Sciatic nerve (tissue), 2 donors: ENCODE measurements at regions not wholly inside any gene's neighbourhood (a gene's known extent, or its start where the extent isn't known, plus 50 kb on each side); places are given as distances from the start of the nearest gene placed in this dataset.

Experiments used
- ATAC-seq: fragments of 200-7000 bp; cut with Tn5 transposase; one replicate; pipeline ENCODE4 v1.9.1; 2020; ENCODE audit warnings: mild to moderate bottlenecking, moderate library complexity
- DNase-seq: peaks from one replicate; pipeline ENCODE4 v3.0.0-alpha.2; 2020; ENCODE audit warnings: low spot score
- intact Hi-C: fragments of 100-400 bp; cut with DNase I; formaldehyde crosslinking; loops from one replicate; pipeline ENCODE4 v1.14.2; 2022
- donor health status: DM: no; HTN: no; CAD: no.
- donor health status: DM: no; HTN: no; CAD: no.

DNA sequence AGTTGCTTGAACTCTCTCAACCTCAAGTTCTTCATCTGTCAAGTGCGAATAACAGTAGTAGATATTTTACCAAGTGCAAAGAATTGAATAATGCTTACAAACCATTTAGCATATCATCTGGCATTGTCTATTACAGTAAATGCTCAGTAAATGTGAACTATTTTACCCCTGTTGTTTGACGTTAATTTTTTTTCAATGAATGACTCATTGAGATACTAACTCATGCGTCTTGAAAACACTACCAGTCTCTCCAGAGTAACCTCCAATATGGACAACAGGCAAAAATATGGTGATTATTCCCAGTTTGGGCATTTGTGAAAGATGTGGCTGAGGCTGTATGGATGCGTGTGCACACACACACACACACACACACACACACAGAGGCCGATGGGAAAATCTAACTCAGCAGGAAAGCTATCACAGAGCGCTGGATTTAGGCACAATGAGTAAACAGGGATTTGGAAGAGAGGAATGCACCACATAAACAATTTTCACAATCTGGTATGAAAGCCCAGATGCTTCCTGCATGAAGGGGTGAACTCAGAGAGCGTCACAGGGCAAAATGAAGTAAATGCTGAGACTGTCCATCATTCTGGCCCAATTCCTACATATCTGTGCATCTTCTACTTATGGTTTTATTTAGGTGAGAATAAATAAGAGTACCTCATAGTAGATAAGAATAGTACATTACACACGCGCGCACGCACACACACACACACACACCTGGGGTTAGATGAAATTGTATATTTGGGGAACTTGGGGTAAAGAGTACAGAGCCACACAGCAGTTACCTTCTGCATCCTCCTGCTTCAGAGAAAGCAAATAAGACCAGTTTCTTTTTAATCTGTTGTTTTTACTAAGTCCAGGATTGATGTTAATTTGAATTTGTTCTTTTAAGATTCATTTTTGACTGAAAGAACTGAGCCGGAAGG, 128.7 kb downstream of the PALM2AKAP2 start:
- ATAC-seq (no peak), DNase-seq (no peak)
- intact Hi-C loops: no loop called here

DNA sequence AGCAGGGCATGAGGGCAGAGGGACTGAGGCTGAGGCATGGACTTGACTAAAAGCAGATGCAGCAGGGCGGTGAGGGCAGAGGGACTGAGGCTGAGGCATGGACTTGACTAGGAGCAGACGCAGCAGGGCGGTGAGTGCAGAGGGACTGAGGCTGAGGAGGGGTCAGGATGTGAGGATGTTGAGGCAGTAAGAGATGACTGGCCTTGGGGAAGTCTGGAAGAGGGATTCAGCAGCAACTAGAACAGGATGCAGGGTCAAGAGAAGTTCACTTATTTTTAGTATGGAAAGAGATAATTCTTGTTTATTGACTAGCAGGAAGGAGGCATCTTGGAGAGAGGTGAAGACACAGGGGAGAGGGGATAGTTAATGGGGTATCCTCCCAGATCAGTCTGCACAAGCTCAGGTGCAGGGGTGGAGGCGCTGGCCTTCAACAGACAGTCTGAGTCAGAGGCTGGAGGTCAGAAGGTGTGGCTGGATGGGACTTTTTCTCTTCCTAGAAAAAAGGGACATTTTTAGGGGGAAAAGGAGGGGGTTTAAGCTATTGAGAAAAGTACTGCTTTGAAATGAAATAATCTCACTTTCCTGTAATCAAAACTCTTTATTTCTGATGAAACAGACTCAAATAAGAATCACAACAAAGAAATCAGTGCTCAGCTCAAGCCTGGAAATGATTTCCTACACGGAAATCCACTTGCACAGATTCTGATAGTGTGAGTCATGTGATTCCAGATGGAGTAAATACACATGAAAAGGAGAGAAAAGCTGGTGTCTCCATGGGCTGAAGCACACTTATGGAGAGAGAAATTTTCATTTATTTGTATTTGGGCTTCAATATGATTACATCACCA, 130.9 kb downstream of the PALM2AKAP2 start:
- DNase-seq (no peak), ATAC-seq (peak; percentile 45)
- intact Hi-C loops: loop anchor here (5.0 kb wide), 1 partner anchor 251 kb away; no protein-coding TSS in a partner anchor

DNA sequence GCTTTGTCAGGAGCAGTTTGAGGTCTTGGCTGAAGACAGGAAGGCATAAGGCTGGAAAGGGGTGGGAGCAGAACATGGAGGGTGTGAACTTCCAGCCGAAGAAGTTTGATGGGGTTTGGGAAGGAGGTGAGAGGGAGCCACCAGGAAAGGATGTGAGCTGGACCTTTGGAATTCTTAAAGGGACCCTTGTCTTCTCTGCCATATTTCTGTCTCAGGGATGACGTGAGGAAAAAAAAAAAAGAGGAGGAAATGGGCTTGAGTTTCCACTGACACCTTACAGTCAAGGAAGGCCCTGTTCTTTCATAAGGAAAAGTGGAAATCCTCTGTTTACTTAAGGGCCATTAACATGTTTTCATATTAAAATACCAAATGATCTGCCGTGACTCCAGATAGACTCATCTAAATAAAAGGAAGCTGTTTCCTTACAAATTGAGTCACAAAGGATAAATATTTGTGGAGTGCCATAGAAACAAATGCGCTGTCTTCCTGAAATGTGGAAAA, 132.1 kb downstream of the PALM2AKAP2 start:
- intact Hi-C loops: loop anchor here (5.0 kb wide), 1 partner anchor 250 kb away; no protein-coding TSS in a partner anchor
- DNase-seq: no peak
- no peak for ATAC-seq

DNA sequence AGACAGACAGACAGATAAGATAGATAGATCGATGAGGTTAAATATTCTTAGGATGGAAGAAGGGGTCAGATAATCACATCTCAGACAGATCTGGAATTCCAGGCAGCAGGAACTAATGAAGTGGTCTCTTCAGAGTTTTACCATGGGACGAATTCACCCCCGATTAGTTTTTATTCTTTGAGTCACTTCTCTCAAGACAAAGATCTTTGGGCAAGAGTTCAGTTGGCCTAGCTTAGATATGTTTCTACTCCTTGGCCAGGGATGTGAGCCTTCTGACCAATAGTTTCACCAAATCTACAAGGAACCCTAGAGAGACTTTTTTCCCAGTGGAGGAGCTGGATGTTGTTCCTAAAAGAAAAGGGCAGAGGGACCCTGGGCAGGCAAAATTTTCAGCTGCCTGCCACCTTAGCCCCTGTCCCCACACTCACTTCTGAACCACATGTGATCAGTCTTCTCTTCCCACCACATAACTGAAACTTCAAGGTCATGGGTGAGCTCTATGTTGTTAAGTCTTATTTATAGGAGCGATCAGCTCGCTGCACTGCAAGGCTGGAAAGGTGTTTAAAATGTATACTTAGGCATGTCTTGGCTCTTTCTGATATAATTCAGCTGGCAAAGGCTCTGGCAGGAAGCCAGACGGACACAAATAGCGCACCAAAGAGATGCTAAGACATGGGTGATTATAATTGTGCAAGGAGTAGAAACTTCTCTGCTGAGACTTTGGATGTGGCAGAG, 132.9 kb downstream of the PALM2AKAP2 start:
- ATAC-seq (no peak), DNase-seq (no peak)
- intact Hi-C loops: loop anchor here (5.0 kb wide), 1 partner anchor 249 kb away; no protein-coding TSS in a partner anchor

DNA sequence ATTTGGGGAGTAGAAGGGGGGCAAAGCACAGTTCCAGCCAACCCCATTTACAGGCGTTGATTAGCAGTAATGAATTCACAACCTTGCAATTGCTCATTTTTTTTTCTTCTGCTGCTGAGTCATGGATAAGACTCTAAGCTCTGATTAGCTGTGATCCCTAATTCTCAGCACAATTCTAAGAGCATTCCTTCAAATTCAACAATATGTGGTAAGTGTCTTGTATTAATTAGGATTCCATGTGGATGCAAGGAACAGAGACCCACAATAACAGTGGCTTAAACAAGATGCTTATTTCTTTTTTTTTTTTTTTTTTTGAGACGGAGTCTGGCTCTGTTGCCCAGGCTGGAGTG, 133.4 kb downstream of the PALM2AKAP2 start:
- ATAC-seq (no peak), DNase-seq (no peak)
- intact Hi-C loops: loop anchor here (5.0 kb wide), 1 partner anchor 249 kb away; no protein-coding TSS in a partner anchor

DNA sequence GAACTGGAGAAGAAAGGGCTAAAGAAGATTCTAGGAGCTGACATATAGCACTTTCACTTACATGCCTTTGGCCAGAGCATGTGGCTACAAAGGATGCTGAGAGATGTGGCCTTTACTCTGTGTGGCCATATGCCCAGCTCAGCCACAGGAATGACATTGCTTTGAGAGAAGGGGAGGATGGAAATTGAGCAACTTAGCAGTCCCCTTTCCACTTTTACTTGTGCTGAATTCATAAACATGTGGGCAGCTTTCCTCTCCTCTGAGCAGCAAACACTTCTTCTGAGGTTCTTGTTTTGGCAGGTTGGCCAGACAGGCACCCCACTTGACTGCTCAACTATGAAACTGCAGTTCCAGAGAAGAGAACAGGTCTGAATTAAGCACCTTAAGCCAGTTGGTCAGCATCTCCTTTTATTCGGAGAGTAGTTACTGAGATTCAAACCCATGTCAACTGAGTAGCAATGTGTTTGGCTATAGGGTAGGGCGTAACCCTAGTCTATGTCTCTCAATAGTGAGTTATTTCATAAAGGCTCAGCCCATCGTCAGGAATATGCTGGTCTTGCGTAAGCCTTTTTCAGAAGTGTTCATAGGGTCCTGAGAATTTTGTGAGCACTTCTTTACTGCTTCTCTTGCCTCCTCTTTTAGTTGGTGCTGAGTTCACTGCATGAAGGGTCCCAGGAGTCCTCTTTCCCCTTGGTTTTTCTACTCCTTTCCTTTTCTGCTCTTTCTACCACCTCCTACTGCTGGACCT, 134.5 kb downstream of the PALM2AKAP2 start:
- intact Hi-C loops: loop anchor here (5.0 kb wide), 1 partner anchor 248 kb away; no protein-coding TSS in a partner anchor
- ATAC-seq (peak; percentile 69), DNase-seq (no peak)

DNA sequence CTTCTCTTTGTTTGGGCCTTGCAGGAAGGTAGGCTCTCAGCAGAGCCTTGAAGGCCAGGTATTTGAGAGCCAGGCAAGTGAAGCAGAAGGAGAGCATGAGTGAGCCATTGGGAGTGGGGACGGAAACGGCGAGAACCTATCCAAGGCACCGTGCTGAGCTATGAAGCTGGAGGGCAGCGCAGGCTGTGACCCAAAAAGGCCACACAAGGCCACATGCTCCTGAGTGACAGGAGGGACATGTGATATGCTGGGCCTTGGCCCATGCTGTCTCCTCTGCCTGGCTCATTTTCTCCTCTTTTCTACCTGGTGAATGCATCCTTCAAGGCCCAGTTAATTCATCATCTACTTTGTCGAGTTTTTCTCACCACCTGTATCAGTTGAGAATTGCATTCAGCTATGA, 136.3 kb downstream of the PALM2AKAP2 start:
- intact Hi-C loops: no loop called here
- no peak for DNase-seq
- no peak for ATAC-seq

DNA sequence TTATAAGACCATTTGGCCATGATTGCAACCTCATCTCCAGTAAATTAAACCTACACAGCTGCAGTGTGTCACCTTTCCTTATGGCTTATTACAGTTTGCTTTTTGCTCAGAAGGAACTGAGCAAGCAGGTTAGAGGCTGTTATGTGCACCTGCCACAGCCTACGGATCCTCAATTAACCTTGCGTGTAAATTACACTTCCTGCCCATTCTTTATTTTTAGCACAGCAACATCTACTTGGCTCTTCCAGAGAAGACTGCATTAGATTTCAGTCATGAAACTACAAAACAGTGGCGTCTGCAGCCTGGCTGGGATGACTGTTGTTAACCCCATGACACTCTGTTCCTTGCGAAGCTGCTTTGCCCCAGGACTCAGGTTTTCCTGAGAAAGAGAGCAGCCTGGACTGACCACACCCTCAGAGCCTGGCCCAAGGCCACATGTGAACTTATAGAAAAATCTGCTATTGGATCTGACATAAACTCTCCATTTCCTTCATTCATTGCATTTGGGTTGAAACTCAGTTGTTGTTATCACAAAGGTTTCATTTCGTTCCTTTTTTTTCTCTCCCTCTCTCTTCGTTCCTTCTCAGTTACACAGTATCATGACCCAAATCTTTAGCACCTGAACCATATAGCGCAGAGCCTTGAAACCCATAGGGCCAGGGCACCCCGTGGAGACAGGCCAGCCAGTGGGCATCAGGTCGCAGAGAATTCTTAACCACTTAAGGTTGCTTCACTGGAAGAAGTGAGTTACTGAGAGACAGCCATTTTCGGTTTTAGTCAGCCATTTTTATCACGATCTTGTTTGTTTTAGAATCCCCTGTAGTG, 138.6 kb downstream of the PALM2AKAP2 start:
- DNase-seq: no peak
- no peak for ATAC-seq
- intact Hi-C loops: no loop called here

DNA sequence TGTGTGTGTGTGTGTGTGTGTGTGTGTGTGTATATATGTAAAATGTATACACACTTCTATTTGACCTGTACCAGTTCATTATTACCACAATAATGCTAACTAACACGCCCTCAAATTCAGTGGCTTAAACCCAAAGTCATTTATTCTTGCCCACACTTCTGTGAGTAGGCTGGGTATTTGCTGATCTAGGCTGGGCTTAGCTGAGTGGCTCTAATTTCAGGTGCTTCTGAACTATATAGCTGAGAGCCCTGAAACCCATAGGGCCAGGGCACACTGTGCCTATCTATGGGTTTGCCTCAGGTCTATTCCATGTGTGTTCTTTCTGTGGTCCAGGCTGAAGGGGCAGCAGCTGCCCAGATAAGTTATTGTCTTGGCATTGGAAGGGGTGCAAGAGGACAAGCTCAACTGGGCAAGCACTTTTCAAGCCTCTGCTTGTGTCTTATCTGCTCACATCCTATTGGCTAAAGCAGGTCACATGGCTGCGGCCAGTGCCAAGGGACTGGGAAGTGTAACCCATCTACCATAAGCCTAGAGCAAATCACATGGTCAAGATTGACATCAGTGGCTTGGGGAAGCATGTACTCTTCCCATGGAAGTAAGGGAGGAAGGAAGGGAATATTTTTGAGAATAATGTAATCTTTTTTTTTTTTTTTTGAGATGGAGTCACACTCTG, 139.9 kb downstream of the PALM2AKAP2 start:
- ATAC-seq: no peak
- intact Hi-C loops: no loop called here
- DNase-seq: no peak

DNA sequence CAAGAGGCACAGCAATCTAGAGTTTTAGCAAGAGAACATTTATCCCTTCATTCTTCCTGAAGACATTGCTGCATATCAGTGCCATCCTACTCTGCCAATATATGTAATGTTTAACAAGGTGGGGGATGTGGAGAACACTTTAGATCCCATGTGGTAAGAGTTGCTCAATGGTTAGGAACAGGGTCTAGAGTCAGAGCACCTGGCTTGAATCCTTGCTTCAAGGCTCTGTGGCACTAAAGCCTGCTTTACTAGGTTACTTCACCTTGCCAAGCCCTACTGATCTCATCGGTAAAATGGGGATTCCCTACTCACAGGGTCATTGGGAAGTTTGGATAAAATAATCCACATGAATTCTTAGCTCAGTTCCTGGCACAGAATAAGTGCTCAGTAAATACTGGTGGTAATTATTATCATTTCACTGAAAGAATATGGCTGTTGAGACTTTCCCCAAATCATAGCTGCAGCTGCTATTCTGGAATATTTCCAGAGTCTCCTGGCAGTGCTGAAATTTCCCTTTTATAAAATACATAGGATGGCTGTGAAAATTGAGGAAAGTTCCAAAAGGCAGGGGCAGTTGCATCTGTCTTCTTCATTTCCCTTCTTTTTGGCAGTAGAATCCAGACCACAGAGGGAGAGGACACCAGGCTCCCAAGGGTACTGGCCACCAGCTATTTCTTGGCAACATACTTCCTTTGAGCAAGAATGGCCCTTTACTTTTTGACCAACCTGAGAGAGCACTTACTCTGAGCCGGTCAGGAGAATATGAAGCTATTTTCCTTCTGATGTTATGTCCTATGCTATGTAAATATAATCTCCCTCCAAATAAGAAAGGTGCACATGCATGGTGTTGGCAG, 142.8 kb downstream of the PALM2AKAP2 start:
- intact Hi-C loops: no loop called here
- no peak for DNase-seq
- no peak for ATAC-seq

DNA sequence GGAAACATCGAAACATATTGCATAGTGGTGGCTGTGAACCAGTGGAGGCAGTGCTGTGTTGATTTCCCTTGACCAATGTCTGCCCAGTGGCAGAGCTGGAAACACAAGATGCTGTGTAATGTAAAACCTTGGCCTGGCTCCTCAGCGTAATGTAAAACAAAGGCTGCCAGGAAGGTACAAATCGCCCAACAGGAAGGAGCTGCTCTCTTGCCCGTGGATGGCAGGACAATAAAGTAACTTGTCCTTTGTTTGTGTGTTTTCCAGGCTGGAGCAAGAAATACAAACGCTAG, 143.4 kb downstream of the PALM2AKAP2 start:
- ATAC-seq (no peak), DNase-seq (no peak)
- intact Hi-C loops: no loop called here

DNA sequence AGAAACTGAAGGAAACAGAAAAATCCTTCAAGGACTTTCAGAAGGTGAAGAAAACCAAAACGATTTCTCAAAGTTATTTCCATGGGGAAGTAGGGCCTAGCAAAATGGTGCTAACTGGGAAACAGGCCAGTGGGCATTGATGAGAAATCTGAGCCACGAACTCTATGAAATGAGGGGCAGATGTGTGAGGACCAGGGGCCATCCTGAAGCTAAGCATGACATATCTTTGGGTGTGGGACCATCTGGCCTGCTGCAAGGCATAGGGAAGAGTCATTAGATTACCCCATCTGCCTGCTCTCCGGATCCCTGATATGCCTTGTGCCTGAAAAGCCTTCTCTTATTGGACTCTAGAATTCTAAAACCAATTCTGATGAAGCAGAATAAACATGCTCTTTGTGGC, 143.8 kb downstream of the PALM2AKAP2 start:
- intact Hi-C loops: no loop called here
- ATAC-seq (no peak), DNase-seq (no peak)

DNA sequence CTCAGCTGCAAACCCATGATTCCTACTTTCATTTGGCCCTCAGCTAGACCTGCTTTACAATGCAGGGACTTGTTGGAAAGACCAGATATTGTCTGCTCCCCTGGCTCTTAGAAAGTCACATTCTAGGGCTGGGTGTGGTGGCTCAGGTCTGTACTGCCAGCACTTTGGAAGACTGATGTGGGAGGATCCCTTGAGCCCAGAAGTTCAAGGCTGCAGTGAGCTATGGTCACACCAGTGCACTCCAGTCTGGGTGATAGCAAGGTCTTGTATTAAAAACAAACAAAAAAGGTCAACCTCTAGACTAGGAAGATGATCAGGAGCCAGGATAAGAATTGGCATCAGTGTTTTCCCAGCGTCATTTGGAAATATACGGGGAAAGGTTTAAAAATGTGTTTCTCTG, 145.8 kb downstream of the PALM2AKAP2 start:
- DNase-seq: no peak
- intact Hi-C loops: no loop called here
- ATAC-seq: no peak

DNA sequence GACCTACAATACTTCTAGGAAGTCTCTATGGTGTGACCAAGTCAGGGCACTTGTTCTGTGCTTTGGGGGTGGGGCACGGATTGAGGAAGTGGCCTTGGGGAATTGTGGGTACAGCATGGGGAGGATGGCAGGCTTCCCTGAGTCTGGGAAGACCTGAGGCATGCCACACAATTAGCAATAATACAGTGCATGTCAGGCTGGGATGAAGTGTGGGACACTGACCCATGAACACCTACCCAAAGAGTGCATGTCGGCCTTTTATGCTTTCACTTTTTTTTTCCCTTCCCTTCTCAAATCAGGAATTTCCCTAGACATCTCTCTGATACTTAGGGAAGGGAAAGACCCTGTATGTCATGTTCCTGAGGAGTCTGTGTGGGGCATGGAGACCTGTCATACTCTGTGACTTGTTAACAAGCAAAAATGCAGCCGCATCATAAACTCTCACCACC, 146.4 kb downstream of the PALM2AKAP2 start:
- ATAC-seq: peak; percentile 48
- intact Hi-C loops: no loop called here
- no peak for DNase-seq

DNA sequence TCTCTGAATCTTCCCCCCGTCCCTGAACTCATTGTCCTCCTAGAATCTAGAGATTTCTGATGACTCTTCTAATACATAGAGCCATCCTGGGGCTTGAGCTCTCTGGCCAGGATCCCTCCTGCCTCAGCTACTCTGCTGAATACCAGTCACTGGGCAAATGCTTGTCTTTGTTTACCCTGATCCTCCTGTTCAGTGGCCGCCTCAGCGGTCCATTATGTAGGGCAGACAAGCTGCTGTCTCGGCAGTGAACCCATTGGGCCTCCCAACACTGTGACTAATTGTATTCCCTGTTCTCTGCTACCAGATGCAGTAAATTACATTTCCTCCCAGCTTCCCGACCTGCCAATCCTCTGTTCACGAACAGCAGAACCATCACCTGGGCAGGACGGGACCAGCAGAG, 151.6 kb downstream of the PALM2AKAP2 start:
- ATAC-seq (no peak), DNase-seq (no peak)
- intact Hi-C loops: no loop called here

DNA sequence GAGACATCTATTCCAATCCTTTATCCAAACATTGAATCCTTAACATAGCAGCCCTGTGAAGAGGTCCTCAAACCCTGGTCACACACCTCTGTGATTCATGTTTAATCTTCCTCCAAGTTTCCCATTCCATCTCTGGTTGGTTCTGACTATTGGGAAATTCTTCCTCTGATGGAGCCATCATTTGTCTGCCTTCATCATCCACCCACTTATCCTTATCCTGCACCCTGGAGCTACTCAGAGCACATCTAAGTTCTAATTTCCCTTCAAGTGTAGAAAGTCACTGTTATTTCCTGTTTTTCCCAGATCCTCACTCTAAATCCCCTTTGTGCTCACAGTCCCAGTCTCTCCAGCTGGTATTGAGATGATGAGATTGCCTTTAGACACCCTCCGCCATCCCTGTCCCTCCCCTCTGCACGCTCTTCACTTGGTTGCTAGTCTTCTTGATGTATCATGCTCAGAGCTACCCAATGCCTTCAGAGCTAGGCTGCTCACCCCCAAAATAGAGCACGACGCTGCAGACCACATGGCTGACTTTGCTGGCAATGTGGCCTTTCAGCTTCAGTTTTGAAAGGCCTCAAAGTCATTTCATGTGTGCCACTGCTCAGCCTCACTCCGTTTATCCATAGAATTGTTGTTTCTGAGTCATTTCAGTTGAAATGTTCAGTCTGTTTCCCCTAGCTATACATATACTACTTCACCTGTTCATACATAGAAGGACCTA, 154.3 kb downstream of the PALM2AKAP2 start:
- intact Hi-C loops: no loop called here
- ATAC-seq (no peak), DNase-seq (no peak)
